GM12878 (cell line): ENCODE measurements at regions not wholly inside any gene's neighbourhood (a gene's known extent, or its start where the extent isn't known, plus 50 kb on each side); places are given as distances from the start of the nearest gene placed in this dataset.

Experiments
- ATAC-seq: fragments of 200-7000 bp; cut with Tn5 transposase; 3 replicates; pipeline ENCODE4 v1.9.1; 2020; ENCODE audit warnings: mild to moderate bottlenecking, moderate library complexity
- BruUV-seq: library from RNA; stranded (reverse); fragments of 400-500 nt; replicated peaks from 2 replicates; lab custom pipeline; 2021; lab: Mats Ljungman, UMichigan
- CTCF ChIA-PET: fragments of 300-600 bp; sonication (Branson Sonifier 250); formaldehyde crosslinking; extraction: SDS; loops from one replicate; lab custom pipeline; 2021; ENCODE audit warnings: inconsistent platforms; lab: Yijun Ruan, JAX
- POLR2A ChIA-PET: fragments of 350-600 bp; formaldehyde crosslinking; extraction: SDS; loops from one replicate; lab custom pipeline; 2021; ENCODE audit warnings: inconsistent platforms; lab: Charles Lee
- RAD21 ChIA-PET: fragments of 300-600 bp; sonication (Branson Sonifier 250); formaldehyde crosslinking; loops from one replicate; lab custom pipeline; 2023; ENCODE audit warnings: antibody characterized with exemption; ENCODE audit not compliant: unreplicated experiment; lab: Charles Lee
- SMC1A ChIA-PET: fragments of 300-600 bp; sonication (Branson Sonifier 250); formaldehyde crosslinking; loops from one replicate; lab custom pipeline; 2023; ENCODE audit not compliant: unreplicated experiment, uncharacterized antibody; lab: Charles Lee
- DNase-seq: peaks from one replicate; pipeline ENCODE4 v3.0.0-alpha.2; 2011; ENCODE audit warnings: low read depth, low spot score
- FAIRE-seq: peaks from 3 replicates; lab custom pipeline; 2011; peaks lifted over from hg19 to GRCh38; lab: Jason Lieb, UNC
- H2AFZ ChIP-seq: 2 replicates; pipeline ENCODE4 v1.6.0; 2011; ENCODE audit warnings: low read depth, low read length, control low read depth; ENCODE audit not compliant: control insufficient read depth
- H3K27ac ChIP-seq: 2 replicates; pipeline ENCODE4 v1.5.1; 2011; ENCODE audit warnings: control low read depth; ENCODE audit not compliant: control insufficient read depth, insufficient read depth
- H3K27me3 ChIP-seq, 2 experiments: replicated peaks in 1 of 2; 2 replicates each; pipeline versions ENCODE4 v1.6.0 to v1.6.1; 2011; ENCODE audit warnings: low read length in 1 of 2; ENCODE audit not compliant: control insufficient read depth in 2 of 2, insufficient read depth in 2 of 2
- H3K36me3 ChIP-seq, 2 experiments: 2 replicates each; pipeline ENCODE4 v1.5.1; 2011; ENCODE audit warnings: low read length in 1 of 2; ENCODE audit not compliant: control insufficient read depth in 2 of 2, insufficient read depth in 2 of 2
- H3K4me1 ChIP-seq: 2 replicates; pipeline ENCODE4 v1.6.1; 2011; ENCODE audit warnings: mild to moderate bottlenecking, low read length, moderate library complexity, mixed read lengths; ENCODE audit not compliant: control insufficient read depth, insufficient read depth
- H3K4me2 ChIP-seq: 2 replicates; pipeline ENCODE4 v1.6.0; 2011; ENCODE audit warnings: control low read depth; ENCODE audit not compliant: control insufficient read depth, insufficient read depth
- H3K4me3 ChIP-seq: fragments of 200-600 bp; sonication (generic); 2 replicates; pipeline ENCODE4 v1.5.1; 2016
- H3K79me2 ChIP-seq: 2 replicates; pipeline ENCODE4 v1.6.0; 2011; ENCODE audit warnings: low read length; ENCODE audit not compliant: control insufficient read depth, insufficient read depth
- H3K9ac ChIP-seq: 2 replicates; pipeline ENCODE4 v1.8.0; 2011; ENCODE audit warnings: low read length, control low read depth, mixed read lengths; ENCODE audit not compliant: control insufficient read depth, insufficient read depth
- H3K9me3 ChIP-seq: replicated peaks from 3 replicates; pipeline ENCODE4 v1.5.1; 2011; ENCODE audit warnings: mild to moderate bottlenecking, low read length; ENCODE audit not compliant: control insufficient read depth, insufficient read depth
- H4K20me1 ChIP-seq: 2 replicates; pipeline ENCODE4 v1.6.0; 2011; ENCODE audit not compliant: control insufficient read depth, insufficient read depth
- BMI1 ChIP-seq: fragments of 450-650 bp; IDR thresholded peaks from 2 replicates; pipeline ENCODE4 v1.6.1; 2016; ENCODE audit warnings: mild to moderate bottlenecking, moderate library complexity, borderline replicate concordance
- CBX3 ChIP-seq: fragments of 200-600 bp; sonication (generic); IDR thresholded peaks from 2 replicates; pipeline ENCODE4 v1.6.1; 2016; ENCODE audit warnings: low read depth, borderline replicate concordance
- CREB1 ChIP-seq: IDR thresholded peaks from 2 replicates; pipeline ENCODE4 v1.6.1; 2012; ENCODE audit warnings: low read depth, mild to moderate bottlenecking, inconsistent platforms
- HDAC6 ChIP-seq: fragments of 200-600 bp; sonication (generic); IDR thresholded peaks from one replicate; pipeline ENCODE4 v1.8.0; 2017; ENCODE audit warnings: antibody characterized with exemption; ENCODE audit not compliant: unreplicated experiment
- MEF2A ChIP-seq: IDR thresholded peaks from 2 replicates; pipeline ENCODE4 v1.6.1; 2011; ENCODE audit warnings: low read depth, mild to moderate bottlenecking, low read length, moderate library complexity; ENCODE audit not compliant: insufficient read depth
- MEF2B ChIP-seq: fragments of 450-650 bp; IDR thresholded peaks from 2 replicates; pipeline ENCODE4 v1.6.1; 2018; ENCODE audit warnings: mild to moderate bottlenecking, moderate library complexity; ENCODE audit not compliant: partially characterized antibody, poor library complexity, severe bottlenecking
- NFIC ChIP-seq: IDR thresholded peaks from 2 replicates; pipeline ENCODE4 v1.6.1; 2012; ENCODE audit warnings: low read depth, mild to moderate bottlenecking, inconsistent platforms, low read length, moderate library complexity
- NFXL1 ChIP-seq: fragments of 450-650 bp; IDR thresholded peaks from 2 replicates; pipeline ENCODE4 v1.6.1; 2017; ENCODE audit warnings: antibody characterized with exemption, mild to moderate bottlenecking, borderline replicate concordance
- PAX8 ChIP-seq: fragments of 450-650 bp; IDR thresholded peaks from 2 replicates; pipeline ENCODE4 v1.6.1; 2017; ENCODE audit warnings: mild to moderate bottlenecking, moderate library complexity
- RAD51 ChIP-seq: fragments of 450-650 bp; IDR thresholded peaks from 2 replicates; pipeline ENCODE4 v1.6.1; 2016; ENCODE audit warnings: moderate library complexity, mild to moderate bottlenecking, inconsistent platforms
- RFX5 ChIP-seq: IDR thresholded peaks from 2 replicates; pipeline ENCODE4 v1.6.1; 2011; ENCODE audit warnings: low read depth, low read length, improper control_type of control experiment
- SMAD5 ChIP-seq: IDR thresholded peaks from 2 replicates; pipeline ENCODE4 v1.6.1; 2016; ENCODE audit warnings: antibody characterized with exemption, low read depth
- TBL1XR1 ChIP-seq: IDR thresholded peaks from 2 replicates; pipeline ENCODE4 v1.6.1; 2012; ENCODE audit warnings: low read depth, low read length, improper control_type of control experiment
- ZNF592 ChIP-seq: fragments of 450-650 bp; IDR thresholded peaks from 2 replicates; pipeline ENCODE4 v1.6.1; 2017; ENCODE audit warnings: mild to moderate bottlenecking, moderate library complexity
- WGBS: methylation state at CpG from one replicate; pipeline ENCODE4 v1.1.6; 2016; ENCODE audit warnings: low lambda C conversion rate; ENCODE audit not compliant: insufficient replicate concordance, insufficient coverage; ENCODE audit errors: missing lambda C conversion rate; 5-methylcytosine and 5-hydroxymethylcytosine counted together
- in situ Hi-C: fragments of 300-500 bp; cut with MboI; formaldehyde crosslinking; loops from 9 replicates; pipeline ENCODE4 v1.14.3; 2018; ENCODE audit warnings: mixed read lengths
- intact Hi-C: fragments of 100-400 bp; cut with micrococcal nuclease; formaldehyde crosslinking; loops from one replicate; pipeline ENCODE4 v1.14.2; 2022; ENCODE audit not compliant: unreplicated experiment
- TF ChIP-seq, protein P1 (sequence below): IDR thresholded peaks from 2 replicates; pipeline ENCODE4 v1.6.1; 2012; ENCODE audit warnings: mild to moderate bottlenecking, low read depth, low read length

GRCh38 chr6:155687645-155688044 is 232.0 kb upstream of the NOX3 start:
- Histone ChIP-seq H2AFZ (no peak overlapping the region), H3K4me1 (no peaks in the 10 kb centered on the region), H3K9ac (no peak overlapping the region), H3K36me3 (no peaks in the 10 kb centered on the region), H3K27ac (no peak overlapping the region), H3K27me3 (no peaks in the 10 kb centered on the region; a peak in 1 of 4 replicates), H4K20me1 (no peaks in the 10 kb centered on the region), H3K9me3 (no peaks in the 10 kb centered on the region), H3K4me2 (no peak overlapping the region), H3K4me3 (no peak overlapping the region), H3K79me2 (no peaks in the 10 kb centered on the region)
- ChIA-PET SMC1A (no interaction called here), RAD21 (no interaction called here), POLR2A (no interaction called here), CTCF (no interaction called here)
- 35% methylated on average over 6 of the region's 6 CpGs for WGBS
- TF ChIP-seq MEF2B (no peak), PAX8 (no peak), CREB1 (no peak), RAD51 (no peak), TBL1XR1 (no peak), HDAC6 (no peak), NFXL1 (no peak), CBX3 (no peak), SMAD5 (no peak), ZNF592 (no peak), MEF2A (no peak), NFIC (no peak), BMI1 (no peak), RFX5 (no peak)
- TF ChIP-seq, protein P1, sequence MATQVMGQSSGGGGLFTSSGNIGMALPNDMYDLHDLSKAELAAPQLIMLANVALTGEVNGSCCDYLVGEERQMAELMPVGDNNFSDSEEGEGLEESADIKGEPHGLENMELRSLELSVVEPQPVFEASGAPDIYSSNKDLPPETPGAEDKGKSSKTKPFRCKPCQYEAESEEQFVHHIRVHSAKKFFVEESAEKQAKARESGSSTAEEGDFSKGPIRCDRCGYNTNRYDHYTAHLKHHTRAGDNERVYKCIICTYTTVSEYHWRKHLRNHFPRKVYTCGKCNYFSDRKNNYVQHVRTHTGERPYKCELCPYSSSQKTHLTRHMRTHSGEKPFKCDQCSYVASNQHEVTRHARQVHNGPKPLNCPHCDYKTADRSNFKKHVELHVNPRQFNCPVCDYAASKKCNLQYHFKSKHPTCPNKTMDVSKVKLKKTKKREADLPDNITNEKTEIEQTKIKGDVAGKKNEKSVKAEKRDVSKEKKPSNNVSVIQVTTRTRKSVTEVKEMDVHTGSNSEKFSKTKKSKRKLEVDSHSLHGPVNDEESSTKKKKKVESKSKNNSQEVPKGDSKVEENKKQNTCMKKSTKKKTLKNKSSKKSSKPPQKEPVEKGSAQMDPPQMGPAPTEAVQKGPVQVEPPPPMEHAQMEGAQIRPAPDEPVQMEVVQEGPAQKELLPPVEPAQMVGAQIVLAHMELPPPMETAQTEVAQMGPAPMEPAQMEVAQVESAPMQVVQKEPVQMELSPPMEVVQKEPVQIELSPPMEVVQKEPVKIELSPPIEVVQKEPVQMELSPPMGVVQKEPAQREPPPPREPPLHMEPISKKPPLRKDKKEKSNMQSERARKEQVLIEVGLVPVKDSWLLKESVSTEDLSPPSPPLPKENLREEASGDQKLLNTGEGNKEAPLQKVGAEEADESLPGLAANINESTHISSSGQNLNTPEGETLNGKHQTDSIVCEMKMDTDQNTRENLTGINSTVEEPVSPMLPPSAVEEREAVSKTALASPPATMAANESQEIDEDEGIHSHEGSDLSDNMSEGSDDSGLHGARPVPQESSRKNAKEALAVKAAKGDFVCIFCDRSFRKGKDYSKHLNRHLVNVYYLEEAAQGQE, result no peak
- in situ Hi-C loops (no loop called here), intact Hi-C loops (no loop called here)
- DNase-seq, result no peak
- BruUV-seq, result no TSS peak
- ATAC-seq, result no peak
- FAIRE-seq, result no peak
